KOPT-K1 (cell line): ENCODE measurements at regions not wholly inside any gene's neighbourhood (a gene's known extent, or its start where the extent isn't known, plus 50 kb on each side); places are given as distances from the start of the nearest gene placed in this dataset.
"Not testable (repeated sequence)": the region's sequence is repeated elsewhere in the genome, so short reads cannot be mapped to it uniquely, and the experiment has no call there.

Source experiments
- H3K27ac ChIP-seq: fragments of 200-600 bp; sonication (generic); 2 replicates; pipeline ENCODE4 v1.5.1; 2016; ENCODE audit warnings: antibody characterized with exemption, mild to moderate bottlenecking, low read depth, low read length; ENCODE audit not compliant: poor library complexity, severe bottlenecking
- H3K36me3 ChIP-seq: fragments of 200-600 bp; sonication (generic); 2 replicates; pipeline ENCODE4 v1.5.1; 2017; ENCODE audit warnings: antibody characterized with exemption, mild to moderate bottlenecking, low read length, moderate library complexity; ENCODE audit not compliant: insufficient read depth
- H3K9me3 ChIP-seq: fragments of 200-600 bp; sonication (generic); 2 replicates; pipeline ENCODE4 v1.5.1; 2017; ENCODE audit warnings: antibody characterized with exemption, low read length, mild to moderate bottlenecking; ENCODE audit not compliant: insufficient read depth, poor library complexity, severe bottlenecking

DNA sequence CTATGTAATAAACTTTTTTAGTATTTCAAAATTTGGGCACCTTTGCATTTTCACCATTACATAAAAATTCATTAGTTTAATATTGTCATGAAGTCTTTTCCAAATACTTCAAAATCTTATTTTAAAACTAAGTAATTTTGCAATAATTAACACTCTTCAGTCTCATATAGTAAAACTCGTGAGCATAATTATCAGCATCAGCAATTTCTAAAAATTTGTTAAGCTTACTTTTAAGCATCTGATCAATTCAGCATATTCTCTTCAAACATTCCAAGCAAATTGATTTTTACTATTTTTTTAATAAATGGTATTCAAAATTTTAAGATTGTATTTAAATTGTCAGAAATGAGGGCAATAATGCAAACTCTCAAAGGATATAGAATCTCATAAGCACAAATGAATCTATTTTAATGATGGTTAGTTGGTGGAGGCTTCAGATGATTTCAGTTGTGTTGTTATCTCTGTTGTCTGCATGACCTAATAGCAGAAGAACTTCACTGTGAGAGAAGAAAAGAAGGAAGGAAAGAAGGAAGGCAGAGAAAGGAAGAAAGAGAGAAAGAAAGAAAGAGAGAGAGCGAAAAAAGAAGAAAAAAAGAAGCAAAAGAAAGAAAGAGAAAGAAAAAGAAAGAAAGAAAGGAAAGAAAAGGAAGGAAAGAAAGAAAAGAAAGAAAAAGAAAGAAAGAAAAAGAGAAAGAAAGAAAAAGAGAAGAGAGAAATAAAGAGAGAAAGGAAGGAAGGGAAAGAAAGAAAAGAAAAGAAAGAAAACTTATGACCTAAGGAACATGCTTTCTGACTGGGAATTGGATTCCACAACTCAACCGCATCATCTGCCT, 860.5 kb downstream of the NCAM2 start:
- H3K36me3 ChIP-seq: no peaks in the 10 kb centered on the region
- no peak overlapping the region for H3K27ac ChIP-seq
- H3K9me3 ChIP-seq: no peaks in the 10 kb centered on the region

GRCh38 chr21:21860888-21861287, 862.7 kb downstream of the NCAM2 start:
- Histone ChIP-seq H3K9me3 (no peaks in the 10 kb centered on the region), H3K36me3 (no peaks in the 10 kb centered on the region), H3K27ac (no peak overlapping the region)

DNA sequence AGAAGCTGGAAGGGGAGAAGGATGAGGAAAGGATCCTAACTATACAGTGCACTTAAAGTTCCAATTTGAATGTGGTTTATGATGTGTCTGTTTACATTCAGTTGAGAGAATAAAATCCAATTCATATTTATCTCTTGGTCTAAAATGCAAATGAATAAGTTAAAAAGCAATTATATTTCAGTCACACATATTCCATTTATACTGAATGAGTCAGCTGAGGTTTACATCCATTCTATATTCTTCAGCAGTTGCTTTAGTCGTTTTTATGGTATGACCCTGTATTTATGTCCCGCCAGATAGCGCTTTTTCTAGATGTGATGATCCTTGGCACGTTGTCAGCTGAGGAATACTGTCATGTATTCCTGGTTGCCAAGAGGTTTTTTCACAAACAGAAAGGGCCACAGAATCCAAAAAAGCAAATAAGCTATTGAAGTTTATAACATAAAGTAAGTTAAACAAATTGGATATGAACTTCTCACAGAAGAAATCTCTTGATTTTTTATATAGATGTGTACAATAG, 866.2 kb downstream of the NCAM2 start:
- Histone ChIP-seq H3K36me3 (no peaks in the 10 kb centered on the region), H3K9me3 (no peaks in the 10 kb centered on the region), H3K27ac (no peak overlapping the region)

GRCh38 chr21:21897275-21897883, 899.2 kb downstream of the NCAM2 start:
- H3K36me3 ChIP-seq: no peaks in the 10 kb centered on the region
- no peaks in the 10 kb centered on the region for H3K9me3 ChIP-seq
- H3K27ac ChIP-seq: no peak overlapping the region

DNA sequence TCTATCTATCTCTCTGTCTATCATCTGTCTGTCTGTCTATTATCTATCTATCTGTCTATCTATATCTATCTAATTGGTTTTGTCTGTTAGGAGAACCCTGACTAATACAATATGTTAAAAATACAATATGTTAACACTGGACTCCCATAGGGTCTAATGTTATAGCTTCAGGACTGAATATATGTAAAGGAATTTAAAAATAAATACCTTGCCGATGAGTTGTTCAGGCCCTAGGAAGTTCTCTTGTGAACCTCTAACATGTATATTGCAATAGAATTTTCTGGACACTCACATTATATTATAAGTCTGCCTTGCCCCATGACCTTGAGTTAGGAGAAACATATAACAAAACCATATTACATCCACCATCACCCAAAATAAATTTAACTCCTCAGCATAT, 900.6 kb downstream of the NCAM2 start:
- no peak overlapping the region for H3K27ac ChIP-seq

GRCh38 chr21:21902416-21902815, 904.2 kb downstream of the NCAM2 start:
- H3K36me3 ChIP-seq, H3K27ac ChIP-seq, H3K9me3 ChIP-seq: not testable (repeated sequence)

More for the DNA sequence above, 900.6 kb downstream of the NCAM2 start:
- H3K36me3 ChIP-seq: no peaks in the 10 kb centered on the region
- no peaks in the 10 kb centered on the region for H3K9me3 ChIP-seq

- no peaks in the 10 kb centered on the region for H3K9me3 ChIP-seq
- H3K36me3 ChIP-seq: no peaks in the 10 kb centered on the region
- H3K27ac ChIP-seq: no peak overlapping the region
These were observed 909.1 kb downstream of the NCAM2 start for GRCh38 chr21:21907271-21907670.

- no peaks in the 10 kb centered on the region for H3K36me3 ChIP-seq
- no peak overlapping the region for H3K27ac ChIP-seq
- no peaks in the 10 kb centered on the region for H3K9me3 ChIP-seq
These were observed 917.6 kb downstream of the NCAM2 start for GRCh38 chr21:21915816-21916215.

- Histone ChIP-seq H3K27ac (no peak overlapping the region), H3K9me3 (no peaks in the 10 kb centered on the region), H3K36me3 (no peaks in the 10 kb centered on the region)
These were observed 923.4 kb downstream of the NCAM2 start for GRCh38 chr21:21921410-21922232.

DNA sequence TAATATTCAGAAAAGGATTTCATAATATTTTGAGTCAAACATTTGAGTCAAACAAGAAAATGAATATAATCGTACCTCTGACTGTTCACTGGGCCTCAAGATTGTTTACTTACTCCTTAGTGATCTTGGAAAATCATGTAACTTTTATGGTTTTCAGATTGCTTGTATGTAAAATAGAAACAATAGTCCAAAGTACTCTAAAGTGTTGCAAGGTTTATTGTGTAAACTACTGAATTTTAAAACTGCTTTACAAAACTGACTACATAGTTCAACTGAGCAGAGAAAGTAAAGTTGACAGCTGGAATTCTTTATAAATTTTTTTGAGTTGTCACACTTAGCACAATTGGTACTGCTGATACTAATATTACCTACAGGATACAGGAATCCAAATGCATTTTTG, 931.0 kb downstream of the NCAM2 start:
- Histone ChIP-seq H3K9me3 (no peaks in the 10 kb centered on the region), H3K27ac (no peak overlapping the region), H3K36me3 (no peaks in the 10 kb centered on the region)

DNA sequence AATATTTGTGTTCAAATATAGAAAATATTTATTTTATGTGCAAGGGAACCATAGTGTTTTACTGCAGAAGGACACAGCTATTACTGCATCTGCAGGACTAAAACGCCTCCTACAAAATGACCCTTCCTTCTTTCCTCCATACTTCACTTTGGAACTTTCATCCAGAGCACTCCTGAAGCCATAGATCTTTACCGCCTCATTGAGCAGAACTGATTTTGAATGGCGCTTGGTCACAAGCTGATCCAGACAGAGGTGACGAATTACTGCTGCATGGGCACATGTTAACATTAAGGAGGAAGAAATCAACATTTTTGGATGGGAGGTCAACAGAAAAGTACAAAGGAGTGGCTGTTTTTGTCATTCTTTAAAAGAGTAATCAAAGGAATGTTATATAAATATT, 931.6 kb downstream of the NCAM2 start:
- H3K27ac ChIP-seq: no peak overlapping the region
- no peaks in the 10 kb centered on the region for H3K9me3 ChIP-seq
- no peaks in the 10 kb centered on the region for H3K36me3 ChIP-seq

DNA sequence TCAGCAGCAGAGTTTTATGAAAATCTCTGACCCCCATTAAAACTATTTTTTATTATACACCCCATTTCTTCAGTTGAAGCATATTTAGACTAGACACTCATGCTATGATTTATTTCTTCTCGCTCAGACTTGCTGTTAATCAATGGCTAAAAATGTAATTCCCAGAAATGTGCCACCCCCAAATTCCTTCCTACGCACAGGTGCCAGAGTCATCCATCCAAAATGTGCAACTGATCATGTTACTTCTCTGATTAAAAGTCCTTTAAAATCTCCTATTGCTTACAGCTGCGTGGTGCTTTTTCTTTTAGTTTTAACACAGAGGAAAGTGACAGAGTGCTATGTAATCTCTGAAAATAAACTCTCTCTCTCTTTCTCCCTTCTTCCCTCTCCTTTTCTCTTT, 954.4 kb downstream of the NCAM2 start:
- Histone ChIP-seq H3K36me3 (no peaks in the 10 kb centered on the region), H3K9me3 (no peaks in the 10 kb centered on the region), H3K27ac (no peak overlapping the region)

- Histone ChIP-seq H3K36me3 (no peaks in the 10 kb centered on the region), H3K9me3 (no peaks in the 10 kb centered on the region), H3K27ac (no peak overlapping the region)
These were observed 957.0 kb downstream of the NCAM2 start for GRCh38 chr21:21955204-21955603.

DNA sequence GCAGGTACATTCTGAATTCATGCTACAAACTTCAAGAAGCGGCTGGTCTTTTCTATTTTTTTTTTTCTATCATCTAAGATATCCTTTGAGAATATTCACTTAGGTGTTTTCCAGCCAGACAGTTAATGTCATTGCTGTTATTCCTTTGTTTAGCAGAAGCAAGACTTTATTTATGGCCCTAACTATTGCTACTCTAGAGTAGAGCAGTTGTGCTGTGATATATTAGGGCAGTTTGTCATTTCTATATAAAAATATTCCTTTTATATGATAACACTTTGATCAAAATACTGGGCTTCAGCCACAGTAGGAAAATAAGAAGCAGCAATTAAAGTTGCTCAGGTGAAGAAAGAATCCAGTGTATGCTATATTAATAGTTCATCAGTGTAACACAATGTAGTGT, 959.3 kb downstream of the NCAM2 start:
- H3K9me3 ChIP-seq: no peaks in the 10 kb centered on the region
- no peaks in the 10 kb centered on the region for H3K36me3 ChIP-seq
- H3K27ac ChIP-seq: no peak overlapping the region

DNA sequence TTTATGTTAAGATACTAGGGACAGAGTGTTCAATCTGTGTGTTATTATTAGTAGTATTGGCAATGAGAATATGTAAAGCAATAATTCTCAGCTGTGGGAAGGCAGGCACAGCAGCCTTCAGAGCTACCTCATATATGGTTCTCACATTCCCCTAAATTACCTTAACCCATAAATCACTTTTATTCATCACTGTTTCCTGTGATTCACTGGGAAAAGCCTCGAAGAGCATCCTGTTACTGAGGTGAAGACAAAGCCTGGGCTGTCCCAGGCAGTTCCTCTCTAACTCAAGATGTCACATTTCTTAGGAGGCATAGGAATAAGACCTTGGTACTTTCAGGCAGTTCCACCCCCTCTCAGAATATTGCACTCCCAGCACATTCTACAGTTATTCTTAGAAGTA, 965.7 kb downstream of the NCAM2 start:
- Histone ChIP-seq H3K9me3 (peaks cover 15% of the 10 kb centered on the region), H3K36me3 (no peaks in the 10 kb centered on the region), H3K27ac (no peak overlapping the region)
